ENCODE measurements at regions not wholly inside any gene's neighbourhood (a gene's known extent, or its start where the extent isn't known, plus 50 kb on each side); places are given as distances from the start of the nearest gene placed in this dataset.

DNA sequence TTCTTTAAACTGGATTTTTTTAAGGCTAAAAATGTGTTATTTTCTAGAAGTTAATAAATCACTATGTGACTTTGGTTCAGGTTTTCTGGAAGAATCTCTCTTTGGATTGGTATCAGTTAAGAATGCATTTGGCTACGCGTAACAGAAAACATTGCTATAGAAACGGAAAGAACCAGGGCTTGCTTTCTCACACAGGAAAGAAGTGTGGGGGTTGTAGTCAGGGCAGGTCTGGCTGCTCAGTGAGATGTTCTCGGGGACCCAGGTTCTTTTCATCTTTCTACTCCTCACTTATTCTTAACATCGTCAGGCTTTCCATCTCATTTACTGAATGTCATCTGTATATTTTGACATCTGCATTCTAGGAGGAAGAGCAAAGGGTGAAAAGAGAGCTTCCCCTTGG, 191.4 kb downstream of the ZBTB18 start:
- TF ChIP-seq, protein P1, sequence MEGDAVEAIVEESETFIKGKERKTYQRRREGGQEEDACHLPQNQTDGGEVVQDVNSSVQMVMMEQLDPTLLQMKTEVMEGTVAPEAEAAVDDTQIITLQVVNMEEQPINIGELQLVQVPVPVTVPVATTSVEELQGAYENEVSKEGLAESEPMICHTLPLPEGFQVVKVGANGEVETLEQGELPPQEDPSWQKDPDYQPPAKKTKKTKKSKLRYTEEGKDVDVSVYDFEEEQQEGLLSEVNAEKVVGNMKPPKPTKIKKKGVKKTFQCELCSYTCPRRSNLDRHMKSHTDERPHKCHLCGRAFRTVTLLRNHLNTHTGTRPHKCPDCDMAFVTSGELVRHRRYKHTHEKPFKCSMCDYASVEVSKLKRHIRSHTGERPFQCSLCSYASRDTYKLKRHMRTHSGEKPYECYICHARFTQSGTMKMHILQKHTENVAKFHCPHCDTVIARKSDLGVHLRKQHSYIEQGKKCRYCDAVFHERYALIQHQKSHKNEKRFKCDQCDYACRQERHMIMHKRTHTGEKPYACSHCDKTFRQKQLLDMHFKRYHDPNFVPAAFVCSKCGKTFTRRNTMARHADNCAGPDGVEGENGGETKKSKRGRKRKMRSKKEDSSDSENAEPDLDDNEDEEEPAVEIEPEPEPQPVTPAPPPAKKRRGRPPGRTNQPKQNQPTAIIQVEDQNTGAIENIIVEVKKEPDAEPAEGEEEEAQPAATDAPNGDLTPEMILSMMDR (IDR thresholded peaks at IDR 0.05; ENCODE audit: low read depth, low read length, poor library complexity, severe bottlenecking), result no peak
- no peak for TF ChIP-seq EZH2phosphoT487 (IDR thresholded peaks at IDR 0.05; ENCODE audit: borderline replicate concordance, low read length)
